GOT3 (cell line): ENCODE measurements at regions not wholly inside any gene's neighbourhood (a gene's known extent, or its start where the extent isn't known, plus 50 kb on each side); places are given as distances from the start of the nearest gene placed in this dataset.
"Not testable (repeated sequence)": the region's sequence is repeated elsewhere in the genome, so short reads cannot be mapped to it uniquely, and the experiment has no call there.

Experiments
- DNase-seq: peaks from one replicate; lab custom pipeline; 2025; ENCODE audit warnings: mixed read lengths; lab: John Stamatoyannopoulos, UW

- DNase-seq, result no peak
Measured at GRCh38 chr6:122276637-122277036, 122.8 kb upstream of the HSF2 start.

DNA sequence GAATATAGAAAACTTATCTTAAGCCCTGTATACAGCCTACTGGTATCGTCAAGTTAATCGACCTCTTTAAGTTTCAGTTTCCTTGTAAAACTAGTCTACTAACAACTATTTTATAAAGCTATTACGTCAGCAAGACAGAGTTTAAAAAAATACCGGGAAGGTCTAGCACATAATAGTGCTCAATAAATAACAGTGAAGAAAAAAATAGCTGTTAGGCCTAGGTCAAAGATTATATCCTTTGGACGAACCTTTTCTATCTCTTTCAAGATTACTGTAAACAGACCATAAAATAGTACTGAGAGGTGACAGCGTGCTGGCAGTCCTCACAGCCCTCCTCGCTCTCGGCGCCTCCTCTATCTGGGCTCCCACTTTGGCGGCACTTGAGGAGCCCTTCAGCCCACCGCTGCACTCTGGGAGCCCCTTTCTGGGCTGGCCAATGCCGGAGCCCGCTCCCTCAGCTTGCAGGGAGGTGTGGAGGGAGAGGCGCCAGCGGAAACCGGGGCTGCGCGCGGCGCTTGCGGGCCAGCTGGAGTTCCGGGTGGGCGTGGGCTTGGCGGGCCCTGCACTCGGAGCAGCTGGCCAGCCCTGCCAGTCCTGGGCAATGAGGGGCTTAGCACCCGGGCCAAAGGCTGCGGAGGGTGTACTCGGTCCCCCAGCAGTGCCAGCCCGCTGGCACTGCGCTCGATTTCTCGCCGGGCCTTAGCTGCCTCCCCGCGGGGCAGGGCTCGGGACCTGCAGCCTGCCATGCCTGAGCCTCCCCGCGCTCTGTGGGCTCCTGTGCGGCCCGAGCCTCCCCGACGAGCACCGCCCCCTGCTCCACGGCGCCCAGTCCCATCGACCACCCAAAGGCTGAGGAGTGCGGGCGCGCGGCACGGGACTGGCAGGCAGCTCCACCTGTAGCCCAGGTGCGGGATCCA is 119.1 kb upstream of the HSF2 start:
- not testable (repeated sequence) for DNase-seq

GRCh38 chr6:122283884-122284283 is 115.6 kb upstream of the HSF2 start:
- no peak for DNase-seq

DNA sequence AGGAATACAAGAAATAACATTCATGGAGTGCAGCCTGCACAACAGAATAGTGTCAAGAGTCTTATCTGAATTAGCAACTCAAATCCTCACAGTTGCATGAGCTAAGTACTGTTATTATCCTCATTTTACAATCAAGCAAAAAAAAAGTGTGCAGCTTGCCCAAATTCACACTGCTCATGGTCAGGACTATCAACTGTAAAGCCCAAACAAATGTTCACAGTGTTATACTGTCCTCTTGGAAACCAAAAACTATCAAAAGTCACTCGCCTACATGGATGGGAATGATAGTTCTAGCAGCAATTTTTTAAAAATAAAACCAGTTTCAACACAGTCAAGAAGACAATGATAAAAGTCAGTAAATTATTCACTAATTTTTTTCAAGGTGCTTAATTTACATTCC is 114.6 kb upstream of the HSF2 start:
- DNase-seq, result no peak

- DNase-seq, result no peak
Measured at GRCh38 chr6:122285292-122285913, 114.0 kb upstream of the HSF2 start.

DNA sequence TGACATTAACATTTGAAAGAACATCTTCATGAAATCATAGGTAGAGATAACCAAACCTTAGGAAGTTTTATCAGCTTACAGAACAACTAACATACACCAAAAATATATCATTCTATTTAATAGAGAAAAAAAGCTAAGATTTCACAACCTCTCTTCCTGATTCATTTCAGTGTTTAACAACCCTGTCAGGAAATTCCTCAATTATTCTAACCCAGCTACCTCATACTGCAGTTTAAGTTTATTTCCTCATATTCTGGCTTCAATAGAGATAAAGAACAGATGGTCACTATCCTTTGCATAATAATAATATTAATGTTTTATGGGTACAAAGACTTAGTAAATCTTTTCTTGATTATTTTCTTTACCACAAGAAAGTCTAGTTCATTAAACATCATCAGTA is 112.9 kb upstream of the HSF2 start:
- no peak for DNase-seq

DNA sequence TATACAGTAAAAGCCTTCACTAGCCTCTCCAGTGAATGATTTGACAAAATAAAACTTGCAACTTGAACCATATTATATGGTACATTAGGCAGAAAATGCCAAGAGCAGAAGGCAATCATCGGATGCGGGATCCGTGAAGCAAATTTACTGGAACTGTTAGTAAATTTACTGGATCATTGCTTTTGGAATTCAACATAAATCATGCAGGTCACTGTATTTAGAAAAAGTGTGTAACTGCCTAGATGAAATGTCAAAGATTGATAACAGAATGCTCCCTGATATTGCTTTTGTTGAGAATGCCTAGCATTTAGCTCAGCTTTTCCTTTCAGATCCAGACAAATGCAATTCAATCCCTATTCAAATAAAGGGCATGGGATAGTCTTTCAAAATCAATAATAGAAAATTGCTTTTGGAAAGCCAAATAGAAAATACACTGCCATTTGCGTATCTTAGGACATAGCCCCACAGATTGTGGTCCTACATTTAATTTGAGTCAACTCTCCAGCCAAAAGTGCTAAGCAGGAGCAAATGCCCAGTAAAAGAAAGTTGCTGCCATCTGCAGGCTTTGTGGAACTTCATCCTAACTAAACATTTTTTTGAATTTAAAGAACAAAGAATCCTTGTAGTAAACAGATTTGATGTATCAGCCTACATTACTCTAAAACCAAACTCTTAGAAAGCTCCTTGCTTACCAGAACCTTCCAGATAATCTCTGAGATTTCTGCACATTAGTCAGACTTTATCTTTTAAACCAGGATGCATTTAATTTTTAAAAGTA is 109.5 kb upstream of the HSF2 start:
- no peak for DNase-seq

GRCh38 chr6:122297010-122297409 is 102.4 kb upstream of the HSF2 start:
- no peak for DNase-seq

DNA sequence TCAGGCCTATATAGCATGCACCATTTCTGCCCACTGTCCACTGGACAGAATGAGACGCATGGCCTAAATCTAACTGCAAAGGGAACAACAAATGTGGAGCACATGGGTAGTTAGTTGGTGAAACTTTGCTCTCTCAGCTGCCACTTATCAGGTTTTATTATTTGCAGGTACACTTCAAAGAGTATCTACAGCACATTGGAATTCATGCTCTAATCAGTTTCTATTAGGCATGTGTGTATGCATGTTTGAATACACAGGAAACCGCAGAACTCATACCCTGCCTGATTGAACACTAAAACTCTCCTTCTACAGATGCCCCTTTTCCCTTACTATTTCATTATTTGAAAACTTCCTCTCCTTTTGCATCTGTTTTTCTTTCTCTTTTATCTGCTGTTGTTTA is 97.4 kb upstream of the HSF2 start:
- DNase-seq, result no peak

GRCh38 chr6:122307577-122307976 is 91.9 kb upstream of the HSF2 start:
- no peak for DNase-seq

DNA sequence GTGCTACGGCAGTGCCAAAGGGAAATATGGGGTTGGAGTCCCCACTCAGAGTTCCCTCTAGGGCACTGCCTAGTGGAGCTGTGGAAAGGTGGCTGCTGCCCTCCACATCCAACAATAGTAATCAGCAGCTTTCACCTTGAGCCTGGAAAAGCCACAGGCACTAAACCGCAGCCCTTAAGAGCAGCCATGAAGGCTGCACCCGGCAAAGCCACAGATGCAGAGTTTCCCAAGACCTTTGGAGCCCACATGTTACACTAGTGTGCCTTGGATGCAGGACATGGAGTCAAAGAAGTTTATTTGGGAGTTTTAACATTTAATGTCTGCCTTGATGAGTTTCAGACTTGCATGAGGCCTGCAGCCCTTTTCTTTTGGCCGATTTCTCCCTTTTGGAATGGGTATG is 91.4 kb upstream of the HSF2 start:
- no peak for DNase-seq

- DNase-seq, result no peak
Measured at GRCh38 chr6:122315842-122316241, 83.6 kb upstream of the HSF2 start.

DNA sequence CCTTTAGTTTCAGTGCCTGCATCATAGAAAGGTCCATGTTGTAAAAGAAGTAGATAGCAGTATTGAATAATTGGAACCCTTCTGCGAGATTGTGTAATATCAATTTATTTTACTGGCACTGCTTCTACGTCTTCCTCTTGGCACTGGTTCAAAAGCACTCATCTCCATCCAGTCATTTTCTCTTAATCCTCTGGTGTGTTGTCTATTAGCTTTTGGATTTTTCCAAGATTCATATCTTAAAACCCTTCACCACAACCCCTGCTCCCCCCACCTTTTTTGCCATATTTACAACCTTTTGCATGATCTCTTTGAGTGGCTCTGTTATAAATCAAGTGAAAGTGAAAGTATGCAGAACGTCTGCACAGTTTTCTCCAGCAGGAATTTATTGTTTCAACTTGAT is 76.6 kb upstream of the HSF2 start:
- no peak for DNase-seq

- DNase-seq, result no peak
Measured at GRCh38 chr6:122323361-122323760, 76.1 kb upstream of the HSF2 start.

- no peak for DNase-seq
Measured at GRCh38 chr6:122330315-122330714, 69.1 kb upstream of the HSF2 start.

DNA sequence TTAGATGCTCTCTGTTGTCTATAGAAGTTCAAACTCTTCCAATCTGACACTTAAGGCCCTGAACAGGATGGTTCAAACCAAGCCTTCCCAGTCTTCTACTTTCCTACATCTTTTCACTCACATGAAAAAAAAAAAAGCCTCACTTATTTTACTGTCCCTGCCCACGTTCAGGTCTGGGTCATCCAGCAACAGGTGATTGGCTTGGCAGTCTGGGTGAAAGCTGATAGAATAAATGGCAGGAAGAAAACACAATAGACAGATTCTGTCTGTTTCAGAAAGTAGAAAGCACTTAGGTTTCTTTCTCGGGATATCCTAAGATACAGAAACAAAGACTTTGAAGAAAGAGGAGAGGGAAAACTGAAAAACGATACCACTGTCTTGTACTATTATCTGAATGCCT is 61.8 kb upstream of the HSF2 start:
- DNase-seq, result no peak

DNA sequence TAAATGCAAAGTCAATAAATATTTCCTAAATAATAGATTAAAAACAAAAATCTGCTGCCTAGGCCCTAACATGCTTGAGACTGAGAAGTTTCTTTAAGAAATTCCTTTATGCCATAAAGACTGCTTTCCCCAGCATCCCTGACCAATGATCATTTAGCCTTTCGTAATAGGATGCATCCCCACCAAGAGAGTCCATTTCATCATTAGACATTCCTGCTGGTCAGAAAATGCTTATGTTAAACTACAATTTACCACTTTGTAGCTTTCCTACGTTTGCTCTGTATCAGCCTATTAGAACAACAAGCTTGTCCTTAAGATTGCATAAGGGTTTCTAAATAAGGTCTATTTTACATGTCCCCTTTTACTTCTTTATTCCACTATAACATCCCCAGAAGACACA is 59.8 kb upstream of the HSF2 start:
- no peak for DNase-seq

DNA sequence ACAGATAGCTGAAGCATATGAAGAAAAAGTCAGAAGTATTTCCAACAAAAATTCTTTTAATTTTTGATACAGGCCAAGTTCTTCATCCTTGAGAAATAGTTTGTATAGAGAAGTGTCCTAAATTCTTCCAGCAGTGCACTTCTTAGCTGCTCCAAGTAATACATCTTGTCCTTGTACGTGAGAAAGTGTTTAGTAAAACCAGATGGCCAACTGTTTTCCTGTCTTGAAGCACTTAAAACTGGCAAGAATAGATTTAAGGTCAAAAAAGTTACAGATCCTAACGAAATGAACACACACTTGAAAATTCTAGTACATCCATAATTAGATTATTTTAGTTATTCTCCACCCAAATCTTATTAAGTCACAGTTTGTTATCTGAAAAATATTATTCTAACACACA is 52.2 kb upstream of the HSF2 start:
- DNase-seq, result no peak

DNA sequence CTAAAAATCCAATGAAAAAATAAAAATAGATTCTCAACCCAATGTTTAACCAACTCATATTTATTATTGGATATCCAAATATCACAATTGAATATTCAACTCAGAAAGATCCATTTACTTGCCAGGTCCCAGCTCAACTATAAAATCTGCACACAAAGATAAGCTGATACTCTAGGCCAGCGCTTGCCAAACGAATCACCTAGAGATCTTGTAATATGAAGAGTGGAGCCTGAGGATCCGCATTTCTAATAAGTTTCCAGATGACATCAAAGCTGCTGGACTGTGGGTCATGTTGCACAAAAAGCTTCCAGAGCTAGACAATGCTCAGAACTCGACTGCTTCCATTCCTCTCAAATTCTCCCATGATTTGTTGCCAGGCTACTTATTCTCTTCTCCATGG is 51.7 kb upstream of the HSF2 start:
- DNase-seq, result no peak
